Activated CD4-positive, alpha-beta T cell treated with anti-CD3 and anti-CD28 coated beads for 36 hours (primary cell): ENCODE measurements at regions not wholly inside any gene's neighbourhood (a gene's known extent, or its start where the extent isn't known, plus 50 kb on each side); places are given as distances from the start of the nearest gene placed in this dataset.

Source experiments
- ATAC-seq: fragments of 200-7000 bp; cut with Tn5 transposase; one replicate; pipeline ENCODE4 v1.10.0; 2021; ENCODE audit warnings: mild to moderate bottlenecking, moderate library complexity
- CTCF ChIA-PET: fragments of 350-600 bp; sonication (Branson Sonifier 250); formaldehyde crosslinking; loops from one replicate; lab custom pipeline; 2021; ENCODE audit warnings: antibody characterized with exemption; lab: Charles Lee
- POLR2A ChIA-PET: fragments of 350-600 bp; sonication (Branson Sonifier 250); formaldehyde crosslinking; loops from one replicate; lab custom pipeline; 2021; ENCODE audit warnings: antibody characterized with exemption, inconsistent platforms; lab: Charles Lee
- DNase-seq: peaks from one replicate; pipeline ENCODE4 v3.0.0-alpha.2; 2020
- H3K27ac Mint-ChIP-seq: one replicate; pipeline ENCODE4 v1.8.0; 2021; ENCODE audit warnings: mixed read lengths
- H3K27me3 Mint-ChIP-seq: one replicate; pipeline ENCODE4 v1.8.0; 2021; ENCODE audit warnings: mixed read lengths
- H3K36me3 Mint-ChIP-seq: one replicate; pipeline ENCODE4 v1.8.0; 2021; ENCODE audit warnings: low read depth, mixed read lengths
- H3K4me1 Mint-ChIP-seq: one replicate; pipeline ENCODE4 v1.8.0; 2021; ENCODE audit warnings: mixed read lengths
- H3K4me3 Mint-ChIP-seq: one replicate; pipeline ENCODE4 v1.8.0; 2021; ENCODE audit warnings: mild to moderate bottlenecking, moderate library complexity, mixed read lengths
- H3K9me3 Mint-ChIP-seq: one replicate; pipeline ENCODE4 v1.8.0; 2021; ENCODE audit warnings: low read depth, mixed read lengths
- intact Hi-C, 2 experiments: fragments of 100-400 bp; cut with DNase I in 1 of 2; cut with micrococcal nuclease in 1 of 2; formaldehyde crosslinking; loops; one replicate each; pipeline versions ENCODE4 v1.14.2 to v1.15.1; 2022 to 2024; cut with DNase I, micrococcal nuclease

- peaks cover 23% of the 10 kb centered on the region for H3K27me3 Mint-ChIP-seq
- H3K36me3 Mint-ChIP-seq = no peaks in the 10 kb centered on the region
- H3K27ac Mint-ChIP-seq = no peak overlapping the region
- CTCF ChIA-PET = no interaction called here
- ATAC-seq = no peak
- POLR2A ChIA-PET = no interaction called here
- no peaks in the 10 kb centered on the region for H3K4me1 Mint-ChIP-seq
- intact Hi-C loops = no loop called here
- H3K4me3 Mint-ChIP-seq = no peak overlapping the region
- no peak for DNase-seq
- no peaks in the 10 kb centered on the region for H3K9me3 Mint-ChIP-seq
Observed at GRCh38 chr10:104540181-104540580, 100.9 kb upstream of the SORCS3 start.

GRCh38 chr10:104541820-104542219, 99.3 kb upstream of the SORCS3 start:
- Mint-ChIP-seq H3K4me1 (no peaks in the 10 kb centered on the region), H3K4me3 (no peak overlapping the region), H3K27ac (no peak overlapping the region), H3K9me3 (no peaks in the 10 kb centered on the region), H3K36me3 (no peaks in the 10 kb centered on the region), H3K27me3 (peaks cover 18% of the 10 kb centered on the region)
- ATAC-seq (no peak), DNase-seq (no peak)
- POLR2A ChIA-PET = no interaction called here
- intact Hi-C loops = no loop called here
- CTCF ChIA-PET = no interaction called here

GRCh38 chr10:104546336-104546735, 94.8 kb upstream of the SORCS3 start:
- ChIA-PET CTCF (interaction anchor here (0.6 kb wide), 1 partner anchor 132 kb away, joined by 3 read pairs; no protein-coding TSS in a partner anchor), POLR2A (no interaction called here)
- H3K36me3 Mint-ChIP-seq = no peaks in the 10 kb centered on the region
- DNase-seq (no peak), ATAC-seq (no peak)
- H3K27me3 Mint-ChIP-seq = peaks cover 11% of the 10 kb centered on the region
- H3K4me1 Mint-ChIP-seq = no peaks in the 10 kb centered on the region
- H3K4me3 Mint-ChIP-seq = no peak overlapping the region
- H3K27ac Mint-ChIP-seq = no peak overlapping the region
- no peaks in the 10 kb centered on the region for H3K9me3 Mint-ChIP-seq
- intact Hi-C loops = no loop called here

GRCh38 chr10:104546756-104547155, 94.3 kb upstream of the SORCS3 start:
- no peaks in the 10 kb centered on the region for H3K36me3 Mint-ChIP-seq
- no peak overlapping the region for H3K27ac Mint-ChIP-seq
- H3K4me3 Mint-ChIP-seq = no peak overlapping the region
- H3K27me3 Mint-ChIP-seq = peaks cover 11% of the 10 kb centered on the region
- H3K9me3 Mint-ChIP-seq = no peaks in the 10 kb centered on the region
- H3K4me1 Mint-ChIP-seq = no peaks in the 10 kb centered on the region
- intact Hi-C loops = no loop called here
- DNase-seq (no peak), ATAC-seq (no peak)
- ChIA-PET POLR2A (no interaction called here), CTCF (interaction anchor here (0.6 kb wide), 1 partner anchor 133 kb away, joined by 3 read pairs; no protein-coding TSS in a partner anchor)

- ATAC-seq (no peak), DNase-seq (no peak)
- H3K27me3 Mint-ChIP-seq = peaks cover 11% of the 10 kb centered on the region
- ChIA-PET CTCF (no interaction called here), POLR2A (interaction anchor here (0.6 kb wide), 1 partner anchor 43 kb away, joined by 4 read pairs; no protein-coding TSS in a partner anchor)
- H3K9me3 Mint-ChIP-seq = no peaks in the 10 kb centered on the region
- H3K36me3 Mint-ChIP-seq = no peaks in the 10 kb centered on the region
- H3K4me1 Mint-ChIP-seq = no peaks in the 10 kb centered on the region
- no peak overlapping the region for H3K27ac Mint-ChIP-seq
- no peak overlapping the region for H3K4me3 Mint-ChIP-seq
- intact Hi-C loops = no loop called here
Observed at GRCh38 chr10:104548090-104548489, 93.0 kb upstream of the SORCS3 start.

- ATAC-seq = no peak
- POLR2A ChIA-PET = no interaction called here
- no peak for DNase-seq
- no peaks in the 10 kb centered on the region for H3K9me3 Mint-ChIP-seq
- H3K27ac Mint-ChIP-seq = no peak overlapping the region
- H3K27me3 Mint-ChIP-seq = peaks cover 5% of the 10 kb centered on the region
- no peaks in the 10 kb centered on the region for H3K4me1 Mint-ChIP-seq
- intact Hi-C loops = no loop called here
- CTCF ChIA-PET = interaction anchor here (1.3 kb wide), 1 partner anchor 9 kb away, joined by 3 read pairs; no protein-coding TSS in a partner anchor
- no peaks in the 10 kb centered on the region for H3K36me3 Mint-ChIP-seq
- H3K4me3 Mint-ChIP-seq = no peak overlapping the region
Observed at GRCh38 chr10:104556831-104557230, 84.3 kb upstream of the SORCS3 start.

GRCh38 chr10:104557966-104558365, 83.1 kb upstream of the SORCS3 start:
- no peak for DNase-seq
- intact Hi-C loops = no loop called here
- Mint-ChIP-seq H3K27me3 (peaks cover 8% of the 10 kb centered on the region), H3K4me3 (no peak overlapping the region), H3K9me3 (no peaks in the 10 kb centered on the region), H3K36me3 (no peaks in the 10 kb centered on the region), H3K4me1 (no peaks in the 10 kb centered on the region), H3K27ac (no peak overlapping the region)
- ChIA-PET POLR2A (no interaction called here), CTCF (no interaction called here)
- ATAC-seq = no peak

GRCh38 chr10:104559935-104560334, 81.2 kb upstream of the SORCS3 start:
- ATAC-seq (no peak), DNase-seq (no peak)
- H3K4me1 Mint-ChIP-seq = no peaks in the 10 kb centered on the region
- CTCF ChIA-PET = interaction anchor here (0.5 kb wide), 1 partner anchor 221 kb away, joined by 3 read pairs; no protein-coding TSS in a partner anchor
- POLR2A ChIA-PET = no interaction called here
- H3K4me3 Mint-ChIP-seq = no peak overlapping the region
- H3K36me3 Mint-ChIP-seq = no peaks in the 10 kb centered on the region
- H3K27ac Mint-ChIP-seq = no peak overlapping the region
- intact Hi-C loops = no loop called here
- H3K9me3 Mint-ChIP-seq = no peaks in the 10 kb centered on the region
- peaks cover 11% of the 10 kb centered on the region for H3K27me3 Mint-ChIP-seq

- Mint-ChIP-seq H3K4me1 (no peaks in the 10 kb centered on the region), H3K27ac (no peak overlapping the region), H3K9me3 (no peaks in the 10 kb centered on the region), H3K4me3 (no peak overlapping the region), H3K27me3 (peaks cover 19% of the 10 kb centered on the region), H3K36me3 (no peaks in the 10 kb centered on the region)
- intact Hi-C loops = no loop called here
- POLR2A ChIA-PET = no interaction called here
- ATAC-seq = no peak
- CTCF ChIA-PET = no interaction called here
- no peak for DNase-seq
Observed at GRCh38 chr10:104563051-104563450, 78.0 kb upstream of the SORCS3 start.

- Mint-ChIP-seq H3K27me3 (peaks cover 20% of the 10 kb centered on the region), H3K4me1 (no peaks in the 10 kb centered on the region), H3K27ac (no peak overlapping the region), H3K36me3 (no peaks in the 10 kb centered on the region), H3K4me3 (no peak overlapping the region), H3K9me3 (no peaks in the 10 kb centered on the region)
- intact Hi-C loops = no loop called here
- no peak for DNase-seq
- ChIA-PET POLR2A (no interaction called here), CTCF (interaction anchor here (1.2 kb wide), 1 partner anchor 14 kb away, joined by 3 read pairs; no protein-coding TSS in a partner anchor)
- no peak for ATAC-seq
Observed at GRCh38 chr10:104563548-104563947, 77.5 kb upstream of the SORCS3 start.

GRCh38 chr10:104574427-104574826, 66.7 kb upstream of the SORCS3 start:
- Mint-ChIP-seq H3K4me3 (no peak overlapping the region), H3K36me3 (peaks cover 8% of the 10 kb centered on the region), H3K4me1 (no peaks in the 10 kb centered on the region), H3K9me3 (peaks cover 15% of the 10 kb centered on the region), H3K27ac (no peak overlapping the region), H3K27me3 (peaks cover 14% of the 10 kb centered on the region)
- ChIA-PET CTCF (interaction anchor here (1.0 kb wide), 1 partner anchor 20 kb away, joined by 3 read pairs; no protein-coding TSS in a partner anchor), POLR2A (no interaction called here)
- intact Hi-C loops = no loop called here
- DNase-seq = no peak
- no peak for ATAC-seq

GRCh38 chr10:104574838-104575237, 66.3 kb upstream of the SORCS3 start:
- Mint-ChIP-seq H3K27me3 (peaks cover 12% of the 10 kb centered on the region), H3K9me3 (peaks cover 11% of the 10 kb centered on the region), H3K4me1 (no peaks in the 10 kb centered on the region), H3K36me3 (peaks cover 8% of the 10 kb centered on the region), H3K4me3 (no peak overlapping the region), H3K27ac (no peak overlapping the region)
- POLR2A ChIA-PET = no interaction called here
- ATAC-seq (no peak), DNase-seq (no peak)
- CTCF ChIA-PET = interaction anchor here (1.0 kb wide), 1 partner anchor 21 kb away, joined by 3 read pairs; no protein-coding TSS in a partner anchor
- intact Hi-C loops = loop anchor here in 1 of 2 experiments (5.0 kb wide), 1 partner anchor 733 kb away; no protein-coding TSS in a partner anchor
